Stimulated activated naive CD8-positive, alpha-beta T cell treated with anti-CD3 and anti-CD28 coated beads, Interleukin-15, Interleukin-2, amounts not matched to agents 100 U/mL and 50 U/mL, for 24 hours (primary cell): ENCODE measurements at regions not wholly inside any gene's neighbourhood (a gene's known extent, or its start where the extent isn't known, plus 50 kb on each side); places are given as distances from the start of the nearest gene placed in this dataset.

Experiments
- ATAC-seq: fragments of 150-1000 bp; cut with Tn5 transposase; one replicate; pipeline ENCODE4 v1.10.0; 2021
- DNase-seq: peaks from one replicate; pipeline ENCODE4 v3.0.0; 2021

DNA sequence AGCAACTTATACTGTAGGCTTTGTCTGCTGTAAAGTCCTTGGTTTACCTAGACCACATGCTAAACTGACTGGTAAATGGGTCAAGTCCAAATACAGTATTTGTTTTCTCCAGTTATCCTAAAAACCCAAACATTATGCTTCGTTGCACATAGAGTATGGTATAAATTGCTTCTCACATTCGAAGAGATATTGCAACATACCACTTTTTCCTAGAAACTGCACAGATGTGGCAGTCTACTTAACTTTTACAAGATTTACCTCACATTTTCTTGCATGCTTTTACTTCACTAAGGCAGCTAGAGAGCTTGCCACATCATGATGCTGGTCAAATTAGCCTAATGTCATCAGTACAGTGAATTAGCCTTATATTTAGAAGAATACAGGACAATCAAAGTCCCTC is 66.0 kb upstream of the SCN7A start:
- ATAC-seq (no peak), DNase-seq (no peak)

DNA sequence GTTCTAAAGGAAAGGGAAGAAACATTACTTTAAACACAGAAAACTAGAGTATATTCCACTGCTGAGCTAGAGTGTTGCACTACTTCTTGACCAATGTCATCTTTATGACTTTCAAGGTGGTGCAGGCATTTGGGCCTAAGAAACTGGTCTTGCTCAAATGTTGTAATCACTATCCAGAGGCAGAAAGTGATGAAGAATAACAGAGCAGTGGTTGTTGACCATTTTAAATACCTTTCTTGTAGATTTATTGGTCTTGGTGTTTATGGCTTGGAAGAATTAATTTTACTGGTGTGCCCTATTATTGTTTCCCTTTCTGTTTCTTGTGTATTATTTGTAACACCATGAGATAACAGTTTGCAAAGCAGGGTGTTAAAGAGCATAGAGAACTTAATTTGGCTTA is 56.9 kb upstream of the SCN7A start:
- no peak for ATAC-seq

DNA sequence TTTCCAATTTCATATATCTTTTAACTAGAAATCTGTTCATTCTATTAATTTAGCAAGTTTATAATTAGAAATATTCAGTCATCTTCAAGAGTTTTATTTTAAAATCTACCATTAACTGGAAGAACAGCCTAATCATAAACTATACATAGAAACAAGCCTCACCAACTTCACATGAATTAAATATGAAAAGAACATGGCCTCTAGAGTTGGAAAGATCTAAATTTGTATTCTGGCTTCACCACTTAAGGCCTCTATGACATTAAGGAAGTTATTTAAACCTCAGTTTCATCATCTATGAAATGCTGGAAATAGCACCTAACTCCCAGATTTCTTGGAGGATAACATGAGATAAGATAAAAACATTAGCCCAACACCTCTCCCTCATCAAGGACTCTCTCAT is 51.4 kb upstream of the SCN7A start:
- ATAC-seq = no peak
- DNase-seq = no peak

More for the DNA sequence above, 56.9 kb upstream of the SCN7A start:
- DNase-seq = no peak
